GM19023 (cell line): ENCODE measurements at regions not wholly inside any gene's neighbourhood (a gene's known extent, or its start where the extent isn't known, plus 50 kb on each side); places are given as distances from the start of the nearest gene placed in this dataset.

Experiments used
- ATAC-seq: cut with Tn5 transposase; IDR thresholded peaks from one replicate; pipeline ENCODE4 v1.9.1; 2021; ENCODE audit warnings: mild to moderate bottlenecking, moderate library complexity; ENCODE audit not compliant: unreplicated experiment

- no peak for ATAC-seq
Measured at GRCh38 chr6:118761645-118762044, 110.3 kb upstream of the CEP85L start.

GRCh38 chr6:118758946-118759345 lies 107.6 kb upstream of the CEP85L start:
- no peak for ATAC-seq

GRCh38 chr6:118755941-118756646 lies 104.7 kb upstream of the CEP85L start:
- no peak for ATAC-seq

GRCh38 chr6:118752803-118753202 lies 101.4 kb upstream of the CEP85L start:
- ATAC-seq = no peak

- no peak for ATAC-seq
Measured at GRCh38 chr6:118751072-118751471, 99.7 kb upstream of the CEP85L start.

- ATAC-seq = no peak
Measured at GRCh38 chr6:118750143-118750542, 98.8 kb upstream of the CEP85L start.

- ATAC-seq = no peak
Measured at GRCh38 chr6:118748311-118749062, 97.1 kb upstream of the CEP85L start.

- ATAC-seq = no peak
Measured at GRCh38 chr6:118746825-118747174, 95.4 kb upstream of the CEP85L start.

- no peak for ATAC-seq
Measured at GRCh38 chr6:118746145-118746824, 94.9 kb upstream of the CEP85L start.

GRCh38 chr6:118745156-118745555 lies 93.8 kb upstream of the CEP85L start:
- ATAC-seq = no peak

GRCh38 chr6:118744261-118744941 lies 93.0 kb upstream of the CEP85L start:
- no peak for ATAC-seq

GRCh38 chr6:118743746-118744145 lies 92.4 kb upstream of the CEP85L start:
- ATAC-seq = no peak

- no peak for ATAC-seq
Measured at GRCh38 chr6:118740372-118740771, 89.0 kb upstream of the CEP85L start.

GRCh38 chr6:118739696-118740353 lies 88.4 kb upstream of the CEP85L start:
- no peak for ATAC-seq

- no peak for ATAC-seq
Measured at GRCh38 chr6:118736440-118736839, 85.0 kb upstream of the CEP85L start.

GRCh38 chr6:118735320-118735719 lies 83.9 kb upstream of the CEP85L start:
- ATAC-seq = no peak

GRCh38 chr6:118725944-118726343 lies 74.6 kb upstream of the CEP85L start:
- ATAC-seq = no peak

GRCh38 chr6:118724211-118724610 lies 72.8 kb upstream of the CEP85L start:
- peak; percentile 74 for ATAC-seq

- no peak for ATAC-seq
Measured at GRCh38 chr6:118722829-118723813, 71.7 kb upstream of the CEP85L start.

GRCh38 chr6:118720125-118720473 lies 68.7 kb upstream of the CEP85L start:
- ATAC-seq = no peak
